K562 (cell line): ENCODE measurements at regions not wholly inside any gene's neighbourhood (a gene's known extent, or its start where the extent isn't known, plus 50 kb on each side); places are given as distances from the start of the nearest gene placed in this dataset.

Experiments
- ATAC-seq: fragments of 200-7000 bp; cut with Tn5 transposase; 3 replicates; pipeline ENCODE4 v1.9.1; 2020; ENCODE audit warnings: moderate library complexity
- BruUV-seq: library from RNA; stranded (reverse); fragments of 400-500 nt; replicated peaks from 2 replicates; lab custom pipeline; 2021; lab: Mats Ljungman, UMichigan
- CTCF ChIA-PET: fragments of 300-600 bp; formaldehyde crosslinking; extraction: SDS; loops from one replicate; lab custom pipeline; 2021; ENCODE audit warnings: low intra/inter-chr PET ratio; lab: Yijun Ruan, JAX
- POLR2A ChIA-PET: fragments of 300-600, 350-650 bp; sonication (Branson Sonifier 250); formaldehyde crosslinking; extraction: SDS; loops from one replicate; lab custom pipeline; 2021; ENCODE audit warnings: antibody characterized with exemption, inconsistent platforms; lab: Yijun Ruan, JAX
- DNase-seq, 4 experiments: peaks; one replicate each; pipeline versions ENCODE4 v3.0.0 to v3.0.0-alpha.2; 2011 to 2018; ENCODE audit warnings: low spot score in 3 of 4, mixed read lengths in 3 of 4; ENCODE audit errors: extremely low read depth in 1 of 4
- FAIRE-seq: peaks from 2 replicates; lab custom pipeline; 2011; peaks lifted over from hg19 to GRCh38; lab: Jason Lieb, UNC
- H2AFZ ChIP-seq: 2 replicates; pipeline ENCODE4 v1.6.0; 2011; ENCODE audit warnings: low read depth, low read length, control low read depth, inconsistent platforms
- H3K27ac ChIP-seq: fragments of 200-600 bp; 3 replicates; pipeline ENCODE4 v1.8.0; 2011; ENCODE audit warnings: low read depth, mild to moderate bottlenecking, control low read depth, inconsistent platforms, low read length, moderate library complexity, mixed read lengths; ENCODE audit errors: extremely low read depth
- H3K27me3 ChIP-seq, 2 experiments: fragments of 300-600 bp in 1 of 2; 2 replicates in 1 of 2; 3 replicates in 1 of 2; pipeline versions ENCODE4 v1.6.0 to v1.8.0; 2011; ENCODE audit warnings: inconsistent platforms in 2 of 2, low read length in 2 of 2, mild to moderate bottlenecking in 1 of 2, mixed read lengths in 1 of 2, moderate library complexity in 1 of 2; ENCODE audit not compliant: control insufficient read depth in 2 of 2, insufficient read depth in 2 of 2
- H3K36me3 ChIP-seq: fragments of 300-600 bp; 3 replicates; pipeline ENCODE4 v1.8.0; 2011; ENCODE audit warnings: mild to moderate bottlenecking, low read length, inconsistent platforms; ENCODE audit not compliant: control insufficient read depth, insufficient read depth
- H3K4me1 ChIP-seq, 2 experiments: fragments of 200-600 bp in 1 of 2; replicated peaks in 1 of 2; 2 replicates in 1 of 2; 3 replicates in 1 of 2; pipeline versions ENCODE4 v1.5.1 to v1.8.0; 2011; ENCODE audit warnings: inconsistent platforms in 2 of 2, low read length in 2 of 2, mild to moderate bottlenecking in 1 of 2, mixed read lengths in 1 of 2, moderate library complexity in 1 of 2; ENCODE audit not compliant: control insufficient read depth in 2 of 2, insufficient read depth in 2 of 2
- H3K4me2 ChIP-seq: 2 replicates; pipeline ENCODE4 v1.6.1; 2011; ENCODE audit warnings: low read length, control low read depth, inconsistent platforms, mixed read lengths; ENCODE audit not compliant: insufficient read depth
- H3K4me3 ChIP-seq: fragments of 200-600 bp; sonication (generic), shearing (Covaris generic); 2 replicates; pipeline ENCODE4 v1.5.1; 2016; ENCODE audit warnings: control low read depth, inconsistent platforms
- H3K79me2 ChIP-seq: fragments of 200-600 bp; 3 replicates; pipeline ENCODE4 v1.8.0; 2011; ENCODE audit warnings: low read length, inconsistent platforms; ENCODE audit not compliant: control insufficient read depth, insufficient read depth
- H3K9ac ChIP-seq, 2 experiments: 2 replicates each; pipeline versions ENCODE4 v1.6.0 to v1.6.1; 2011; ENCODE audit warnings: low read depth in 2 of 2, low read length in 2 of 2, control low read depth in 1 of 2, inconsistent platforms in 1 of 2, mild to moderate bottlenecking in 1 of 2, mixed read lengths in 1 of 2; ENCODE audit not compliant: insufficient read depth in 1 of 2
- H3K9me1 ChIP-seq: one replicate; pipeline ENCODE4 v1.6.0; 2011; ENCODE audit warnings: inconsistent platforms, mild to moderate bottlenecking, low read length, moderate library complexity; ENCODE audit not compliant: control insufficient read depth, insufficient read depth
- H3K9me3 ChIP-seq: replicated peaks from 2 replicates; pipeline ENCODE4 v1.5.1; 2011; ENCODE audit warnings: low read depth, low read length, inconsistent platforms; ENCODE audit not compliant: control insufficient read depth, insufficient read depth
- H4K20me1 ChIP-seq: replicated peaks from 2 replicates; pipeline ENCODE4 v1.6.1; 2011; ENCODE audit warnings: low read length, inconsistent platforms, mixed read lengths; ENCODE audit not compliant: control insufficient read depth, insufficient read depth
- ARNT ChIP-seq, 2 experiments: fragments of 450-650 bp; IDR thresholded peaks; 2 replicates each; pipeline ENCODE4 v1.6.1; 2016; ENCODE audit warnings: mild to moderate bottlenecking in 1 of 2
- ATF1 ChIP-seq, 2 experiments: fragments of 450-650 bp in 1 of 2; IDR thresholded peaks; 2 replicates each; pipeline ENCODE4 v1.6.1; 2016; ENCODE audit warnings: missing compliant biosample characterization in 1 of 2, missing genetic modification characterization in 1 of 2
- BDP1 ChIP-seq: IDR thresholded peaks from 3 replicates; pipeline ENCODE4 v1.6.1; 2011; ENCODE audit not compliant: insufficient read length, insufficient read depth
- DEAF1 ChIP-seq: fragments of 450-650 bp; formaldehyde crosslinking; IDR thresholded peaks from 2 replicates; pipeline ENCODE4 v1.4.0; 2020; ENCODE audit warnings: mild to moderate bottlenecking, moderate library complexity
- GTF2A2 ChIP-seq: IDR thresholded peaks from 2 replicates; pipeline ENCODE4 v1.6.1; 2016; ENCODE audit warnings: mild to moderate bottlenecking, missing genetic modification characterization, missing compliant biosample characterization
- HMGXB4 ChIP-seq: sonication (generic); formaldehyde crosslinking; IDR thresholded peaks from 2 replicates; pipeline ENCODE4 v1.8.1; 2023; ENCODE audit warnings: mild to moderate bottlenecking, missing genetic modification reagents
- NRF1 ChIP-seq, 2 experiments: fragments of 450-650 bp; IDR thresholded peaks in 1 of 2; conservative IDR thresholded peaks in 1 of 2; 2 replicates each; pipeline ENCODE4 v1.6.1; 2014; ENCODE audit warnings: mild to moderate bottlenecking in 2 of 2
- SIX5 ChIP-seq, 2 experiments: IDR thresholded peaks; 2 replicates each; pipeline ENCODE4 v1.6.1; 2011; ENCODE audit warnings: low read length in 2 of 2, borderline replicate concordance in 1 of 2, low read depth in 1 of 2, mild to moderate bottlenecking in 1 of 2, moderate library complexity in 1 of 2; ENCODE audit not compliant: insufficient read depth in 1 of 2
- SRF ChIP-seq, 2 experiments: fragments of 250-450, 450-650 bp in 1 of 2; sonication (Bioruptor Pico) in 1 of 2; sonication (generic) in 1 of 2; formaldehyde crosslinking; IDR thresholded peaks; 2 replicates each; pipeline versions ENCODE4 v1.5.0 to v1.5.1; 2020 to 2022; ENCODE audit warnings: mild to moderate bottlenecking in 1 of 2, missing genetic modification reagents in 1 of 2
- XRCC3 ChIP-seq: fragments of 450-650 bp; IDR thresholded peaks from 2 replicates; pipeline ENCODE4 v1.6.1; 2017; ENCODE audit warnings: mild to moderate bottlenecking, moderate library complexity
- ZFP1 ChIP-seq: fragments of 450-650 bp; formaldehyde crosslinking; IDR thresholded peaks from 2 replicates; pipeline ENCODE4 v1.4.0; 2020; ENCODE audit warnings: mild to moderate bottlenecking, mixed read lengths
- ZNF12 ChIP-seq: sonication (generic); formaldehyde crosslinking; IDR thresholded peaks from 2 replicates; pipeline ENCODE4 v1.4.0; 2020; ENCODE audit warnings: mild to moderate bottlenecking, missing genetic modification reagents
- ZNF224 ChIP-seq: sonication (generic); formaldehyde crosslinking; IDR thresholded peaks from 2 replicates; pipeline ENCODE4 v1.8.0; 2022; ENCODE audit warnings: mild to moderate bottlenecking, missing genetic modification reagents
- ZNF3 ChIP-seq: fragments of 250-450 bp; sonication (Bioruptor Pico); IDR thresholded peaks from 2 replicates; pipeline ENCODE4 v1.5.0; 2021; ENCODE audit warnings: mild to moderate bottlenecking, moderate library complexity
- WGBS: fragments of 100-300 bp; shearing (Covaris generic); methylation state at CpG from one replicate; pipeline ENCODE4 v1.1.6; 2016; ENCODE audit warnings: low coverage, mixed read lengths; ENCODE audit not compliant: insufficient coverage; ENCODE audit errors: missing lambda C conversion rate; 5-methylcytosine and 5-hydroxymethylcytosine counted together
- in situ Hi-C: fragments of 300-500 bp; cut with MboI; formaldehyde crosslinking; loops from 4 replicates; pipeline ENCODE4 v1.15.0; 2018; ENCODE audit warnings: inconsistent platforms, mixed read lengths
- intact Hi-C: fragments of 100-400 bp; cut with micrococcal nuclease; formaldehyde crosslinking; loops from 2 replicates; pipeline ENCODE4 v1.14.2; 2022

DNA sequence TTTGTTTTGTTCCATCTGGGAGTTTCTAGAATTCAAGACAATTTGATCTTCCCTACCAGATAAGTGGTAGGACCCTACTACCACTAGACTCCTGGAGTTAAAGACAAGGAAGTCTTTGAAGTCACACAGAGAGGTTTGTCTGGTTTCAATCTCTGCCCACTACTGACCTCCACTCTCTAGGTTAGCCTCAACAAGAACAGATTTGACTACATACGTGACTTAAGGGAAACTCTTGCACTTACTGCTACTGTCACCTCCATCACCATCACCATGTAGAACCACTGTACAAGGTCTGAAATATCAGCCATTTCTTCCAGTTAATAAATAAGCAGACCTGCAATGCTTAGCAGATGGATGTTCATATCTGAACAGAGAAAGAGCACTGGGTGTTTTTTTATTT is 148.3 kb upstream of the ARHGEF26 start:
- Histone ChIP-seq H3K79me2 (no peaks in the 10 kb centered on the region), H3K4me2 (no peak overlapping the region), H3K4me1 (no peaks in the 10 kb centered on the region), H4K20me1 (no peaks in the 10 kb centered on the region), H3K27ac (no peak overlapping the region), H3K9me1 (no peaks in the 10 kb centered on the region), H3K9ac (no peak overlapping the region), H3K9me3 (no peaks in the 10 kb centered on the region), H3K27me3 (no peaks in the 10 kb centered on the region), H2AFZ (no peak overlapping the region), H3K36me3 (no peaks in the 10 kb centered on the region), H3K4me3 (no peak overlapping the region)
- CTCF ChIA-PET: no interaction called here
- DNase-seq: no peak
- in situ Hi-C loops: no loop called here
- ATAC-seq: no peak
- no TSS peak for BruUV-seq
- no peak for TF ChIP-seq ZNF12 (CRISPR knock-in tag)
- intact Hi-C loops: loop anchor here (5.0 kb wide), 1 partner anchor 946 kb away; no protein-coding TSS in a partner anchor
- FAIRE-seq: no peak
- POLR2A ChIA-PET: no interaction called here
- 11% methylated on average over 1 of the region's 1 CpG for WGBS

GRCh38 chr3:153973722-153974265 is 147.4 kb upstream of the ARHGEF26 start:
- ChIA-PET CTCF (no interaction called here), POLR2A (no interaction called here)
- H3K4me1 ChIP-seq: no peaks in the 10 kb centered on the region
- intact Hi-C loops (loop anchor here (5.0 kb wide), 1 partner anchor 946 kb away; no protein-coding TSS in a partner anchor), in situ Hi-C loops (no loop called here)
- FAIRE-seq (no peak), ATAC-seq (no peak), DNase-seq (no peak)
- no peaks in the 10 kb centered on the region for H4K20me1 ChIP-seq
- H3K9me1 ChIP-seq: no peaks in the 10 kb centered on the region
- no peak overlapping the region for H3K27ac ChIP-seq
- H3K4me3 ChIP-seq: no peak overlapping the region
- no peak overlapping the region for H2AFZ ChIP-seq
- BruUV-seq: no TSS peak
- no peaks in the 10 kb centered on the region for H3K79me2 ChIP-seq
- no peak overlapping the region for H3K9ac ChIP-seq
- H3K27me3 ChIP-seq: no peaks in the 10 kb centered on the region
- WGBS: 0% methylated on average over 3 of the region's 3 CpGs
- H3K9me3 ChIP-seq: no peaks in the 10 kb centered on the region
- no peak overlapping the region for H3K4me2 ChIP-seq
- no peaks in the 10 kb centered on the region for H3K36me3 ChIP-seq
- TF ChIP-seq NRF1 (conservative IDR thresholded peaks at IDR 0.05 in 1 of 2, IDR thresholded peaks at IDR 0.05 in 1 of 2) (no peak), ATF1 (CRISPR knock-in tag; IDR thresholded peaks at IDR 0.05) (no peak), ATF1 (tag; IDR thresholded peaks at IDR 0.05) (no peak), BDP1 (no peak), SIX5 (IDR thresholded peaks at IDR 0.05; ENCODE audit: borderline replicate concordance in 1 of 2, insufficient read depth in 1 of 2, low read depth in 1 of 2, low read length in 2 of 2) (no peak), DEAF1 (CRISPR knock-in tag) (no peak), ZNF224 (CRISPR knock-in tag) (no peak), ZNF3 (CRISPR knock-in tag) (no peak), XRCC3 (no peak), HMGXB4 (CRISPR knock-in tag) (no peak), ARNT (IDR thresholded peaks at IDR 0.05) (no peak), GTF2A2 (tag) (no peak), ZFP1 (no peak), SRF (CRISPR knock-in tag; IDR thresholded peaks at IDR 0.05) (no peak)
